Cardiac septum (tissue), 1 donor: ENCODE measurements at regions not wholly inside any gene's neighbourhood (a gene's known extent, or its start where the extent isn't known, plus 50 kb on each side); places are given as distances from the start of the nearest gene placed in this dataset.
"Not testable (repeated sequence)": the region's sequence is repeated elsewhere in the genome, so short reads cannot be mapped to it uniquely, and the experiment has no call there.

Experiments
- DNase-seq: peaks from one replicate; pipeline ENCODE4 v3.0.0-alpha.2; 2020; ENCODE audit warnings: low spot score
- intact Hi-C: fragments of 100-400 bp; cut with DNase I; formaldehyde crosslinking; loops from one replicate; pipeline ENCODE4 v1.14.0; 2022
- donor health status: DM: no; HTN: no; CAD: no.

DNA sequence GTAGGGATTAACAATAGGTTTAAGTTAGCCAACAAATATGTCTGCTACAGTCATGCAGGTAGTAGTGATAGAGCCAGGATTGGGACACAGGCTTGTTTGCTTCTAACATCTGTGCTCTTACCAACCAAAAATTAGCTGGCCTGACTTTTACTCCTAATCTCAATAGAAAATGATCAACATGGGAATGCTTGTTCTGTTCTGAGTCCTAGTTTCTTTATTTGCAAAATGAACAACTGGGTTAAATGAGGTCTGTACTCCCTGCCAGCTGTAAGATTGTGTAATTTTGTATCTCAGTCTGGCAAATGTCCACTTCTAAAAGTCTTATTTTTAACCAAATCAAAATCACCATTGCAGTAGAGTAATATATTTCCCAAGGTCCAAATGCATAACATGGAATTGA is 216.8 kb downstream of the NMUR2 start:
- intact Hi-C loops = no loop called here
- no peak for DNase-seq

DNA sequence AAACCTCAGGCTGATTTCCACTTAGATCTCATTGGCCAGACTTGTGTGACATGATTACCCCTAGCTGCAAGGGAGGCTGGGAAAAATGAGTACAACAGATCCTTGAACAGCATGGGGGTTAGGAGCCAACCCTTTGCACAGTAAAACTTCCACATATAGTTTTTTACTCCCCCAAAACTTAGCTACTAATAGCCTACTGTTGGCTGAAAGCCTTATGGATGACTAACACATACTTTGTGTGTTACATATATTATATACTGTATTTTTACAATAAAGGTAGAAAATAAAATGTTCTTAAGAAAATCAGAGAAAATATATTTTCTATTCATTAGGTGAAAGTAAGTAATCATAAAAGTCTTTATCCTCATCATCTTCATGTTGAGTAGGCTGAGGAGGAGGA is 217.4 kb downstream of the NMUR2 start:
- DNase-seq = no peak
- intact Hi-C loops = no loop called here

DNA sequence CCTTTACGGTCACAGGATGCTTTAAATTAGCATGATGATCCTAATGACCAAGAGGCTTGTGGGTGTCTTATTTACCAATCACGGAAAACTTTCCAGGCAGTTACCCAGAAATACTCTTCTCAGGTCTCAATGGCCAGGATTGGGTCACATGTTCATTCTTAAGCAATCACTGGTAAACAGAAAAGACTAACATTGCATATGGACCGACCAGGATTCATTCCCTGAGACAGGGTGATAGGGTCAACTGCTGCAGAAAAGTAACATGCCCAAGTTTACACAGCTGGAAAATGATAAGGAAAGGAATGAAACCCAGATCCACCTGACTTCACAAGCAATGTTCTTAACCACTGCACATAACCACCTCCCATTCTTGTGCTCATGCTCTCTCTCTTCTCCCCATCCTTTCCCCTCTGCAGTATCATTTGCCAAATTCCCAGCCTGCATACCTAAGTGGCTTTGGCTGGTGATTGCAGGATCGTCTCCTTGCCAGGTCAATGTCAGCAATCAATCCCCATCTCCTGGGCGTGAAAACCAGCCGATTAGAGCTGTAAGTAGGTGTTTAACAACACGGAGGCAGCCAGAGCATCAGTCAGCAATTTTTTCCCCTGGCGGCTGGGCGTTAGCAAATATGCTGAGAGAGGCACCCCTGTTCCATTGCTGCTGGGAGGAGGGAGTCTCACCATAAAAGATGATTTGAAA is 219.4 kb downstream of the NMUR2 start:
- no peak for DNase-seq
- intact Hi-C loops = no loop called here

DNA sequence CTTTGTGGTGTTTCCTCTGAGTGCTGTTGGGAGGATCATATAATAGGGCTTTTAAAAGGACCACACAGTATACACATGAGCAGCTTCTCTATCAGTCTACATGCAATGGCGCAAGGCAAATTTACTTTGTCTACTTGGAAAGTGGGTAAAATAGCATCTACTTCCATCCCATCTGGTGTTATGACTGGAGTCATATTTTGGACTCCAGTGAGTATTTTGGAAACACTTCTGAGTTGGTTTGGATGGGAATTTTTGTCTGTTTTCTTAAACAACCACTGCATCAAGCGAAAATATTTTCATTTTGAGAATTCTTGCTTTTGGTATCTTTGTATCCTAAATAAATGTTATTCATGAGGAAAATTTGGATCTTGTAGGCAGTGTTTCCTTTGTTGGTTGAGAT is 220.8 kb downstream of the NMUR2 start:
- intact Hi-C loops = no loop called here
- no peak for DNase-seq

DNA sequence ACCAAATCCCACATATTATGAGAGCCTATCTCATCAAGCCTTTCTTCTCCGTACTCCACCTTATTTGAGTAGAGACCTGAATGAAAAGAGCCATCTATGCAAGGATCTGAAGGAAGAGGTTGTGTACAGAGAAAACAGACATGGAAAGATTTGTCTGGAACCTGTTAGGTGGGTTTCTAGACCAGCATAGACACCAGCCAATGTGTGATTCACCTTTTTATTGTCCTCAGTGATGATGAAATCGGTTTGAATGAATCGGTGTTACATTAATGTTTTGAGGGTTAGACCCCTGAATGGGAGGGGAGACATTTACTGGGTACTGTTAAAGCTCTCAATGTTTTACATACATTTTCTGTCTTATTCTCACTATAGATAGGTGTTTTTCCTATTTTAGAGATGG is 223.6 kb downstream of the NMUR2 start:
- intact Hi-C loops = no loop called here
- no peak for DNase-seq

DNA sequence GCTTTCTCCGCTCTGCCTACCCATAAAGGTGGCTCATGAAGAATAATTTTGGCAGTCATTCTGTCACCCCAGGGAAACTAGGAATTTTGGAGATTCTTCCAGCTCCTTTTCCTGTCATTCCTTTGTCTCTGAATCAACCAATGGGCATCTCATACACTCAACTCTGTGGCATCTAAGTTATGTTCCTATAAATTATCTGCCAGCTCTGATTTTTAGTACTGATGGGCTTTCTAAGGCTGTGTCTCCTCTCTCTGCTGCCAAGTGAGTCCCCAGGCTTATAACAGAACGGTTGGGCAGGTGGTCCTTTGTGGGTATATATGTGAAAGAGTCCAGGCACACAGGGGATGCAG is 226.8 kb downstream of the NMUR2 start:
- DNase-seq = no peak
- intact Hi-C loops = no loop called here

DNA sequence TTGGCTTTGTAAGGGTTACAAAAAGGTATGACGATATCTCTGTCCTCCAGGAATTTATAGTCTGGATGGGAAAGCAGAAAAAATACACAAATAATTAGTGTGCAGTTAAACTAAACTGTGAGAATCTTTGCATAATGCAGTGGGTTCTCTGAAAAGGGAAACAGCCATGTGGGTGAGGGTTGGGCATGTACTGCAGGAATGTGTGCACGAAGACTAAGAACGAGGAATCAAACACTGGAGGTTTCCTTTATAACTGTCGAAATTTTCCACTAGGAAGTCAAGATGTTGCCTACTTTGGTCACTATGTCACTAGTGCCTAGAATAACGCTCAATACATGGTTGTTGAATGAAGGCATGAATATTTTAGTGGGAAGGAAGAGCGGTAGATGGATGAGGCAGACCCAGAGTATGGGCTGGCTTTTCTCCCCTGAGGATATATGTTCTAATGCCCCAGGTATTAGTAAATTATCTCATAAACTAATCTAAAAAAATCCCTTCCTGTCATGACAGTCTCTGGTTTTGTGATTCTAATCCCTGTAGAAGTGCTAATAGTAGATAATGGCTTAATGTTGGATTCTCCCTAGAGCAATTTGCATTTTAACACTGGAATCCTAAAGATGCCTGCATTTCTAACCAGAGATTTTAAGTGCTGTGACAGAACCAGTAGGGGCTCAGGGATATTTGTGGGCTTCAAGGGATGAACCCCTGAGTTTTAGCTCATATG is 227.3 kb downstream of the NMUR2 start:
- intact Hi-C loops = no loop called here
- DNase-seq = no peak

DNA sequence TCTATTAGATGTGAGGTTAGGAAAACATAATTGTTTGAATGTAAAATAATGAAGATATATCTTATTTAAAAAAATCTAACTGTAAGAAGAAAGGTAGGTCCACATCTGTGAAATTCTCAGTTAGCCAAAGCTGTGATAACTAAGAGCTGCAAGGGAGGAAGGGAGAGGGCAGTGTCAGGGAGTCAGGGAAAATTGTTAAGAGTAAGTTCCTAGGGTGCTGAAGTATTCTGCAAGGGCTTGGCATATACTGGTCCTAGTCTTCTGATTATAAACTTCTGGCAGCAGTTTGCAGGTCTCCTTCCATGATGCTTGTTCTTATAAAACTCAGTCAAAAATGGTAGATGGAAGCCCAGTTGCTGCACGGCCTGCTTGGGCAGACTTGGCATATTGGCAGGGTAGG is 233.2 kb downstream of the NMUR2 start:
- intact Hi-C loops = no loop called here
- DNase-seq = no peak

DNA sequence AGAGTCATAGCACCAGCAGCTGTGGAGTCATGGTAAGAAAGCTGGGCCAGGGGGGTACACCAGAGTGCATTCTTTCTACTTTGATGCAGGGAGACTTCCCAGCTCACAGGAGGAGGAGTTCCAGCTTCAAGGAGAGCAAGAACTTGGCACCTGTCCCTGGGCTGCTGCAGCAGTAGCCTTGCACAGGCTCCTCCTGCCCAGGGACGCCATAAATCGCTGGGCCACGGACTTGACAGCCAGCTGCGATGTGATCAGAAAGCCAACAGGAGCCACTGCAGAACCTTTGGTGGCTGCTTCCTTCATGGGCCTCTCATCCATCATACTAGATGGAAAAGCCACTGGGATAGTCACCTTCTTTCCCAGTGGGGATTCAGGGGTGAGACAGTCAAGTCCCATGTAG is 234.7 kb downstream of the NMUR2 start:
- intact Hi-C loops = no loop called here
- DNase-seq = no peak

DNA sequence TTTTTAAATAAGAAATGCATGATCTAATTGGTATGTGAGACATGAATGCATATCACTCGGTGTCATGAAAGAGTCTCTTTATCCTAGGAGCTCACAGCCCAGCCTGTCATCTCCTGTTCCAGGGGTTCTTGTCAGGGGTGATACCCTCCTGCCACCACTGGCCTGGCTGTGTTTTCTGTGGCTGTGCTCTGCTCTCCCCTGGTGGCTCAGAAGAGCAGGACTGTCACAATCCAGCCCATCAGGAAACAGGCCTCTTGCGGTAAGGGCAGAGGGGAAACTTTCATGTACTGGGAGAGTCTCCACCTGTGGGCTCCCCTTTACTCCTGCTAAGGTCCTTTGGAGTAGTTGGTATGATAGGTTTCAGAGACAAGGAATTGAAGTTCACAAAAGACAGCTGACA is 240.2 kb upstream of the GLRA1 start:
- no peak for DNase-seq
- intact Hi-C loops = no loop called here

DNA sequence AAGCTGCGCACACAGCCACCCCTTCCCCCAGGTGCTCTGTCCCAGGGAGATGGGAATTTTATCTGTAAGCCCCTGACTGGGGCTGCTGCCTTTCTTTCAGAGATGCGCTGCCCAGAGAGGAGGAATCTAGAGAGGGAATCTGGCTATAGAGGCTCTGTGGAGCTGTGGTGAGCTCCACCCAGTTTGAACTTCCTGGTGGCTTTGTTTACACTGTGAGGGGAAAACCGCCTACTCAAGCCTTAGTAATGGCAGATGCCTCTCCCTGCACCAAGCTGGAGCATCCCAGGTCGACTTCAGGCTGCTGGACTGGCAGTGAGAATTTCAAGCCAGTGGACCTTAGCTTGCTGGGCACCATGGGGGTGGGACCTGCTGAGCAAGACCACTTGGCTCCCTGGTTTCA is 235.2 kb upstream of the GLRA1 start:
- intact Hi-C loops, DNase-seq: not testable (repeated sequence)

DNA sequence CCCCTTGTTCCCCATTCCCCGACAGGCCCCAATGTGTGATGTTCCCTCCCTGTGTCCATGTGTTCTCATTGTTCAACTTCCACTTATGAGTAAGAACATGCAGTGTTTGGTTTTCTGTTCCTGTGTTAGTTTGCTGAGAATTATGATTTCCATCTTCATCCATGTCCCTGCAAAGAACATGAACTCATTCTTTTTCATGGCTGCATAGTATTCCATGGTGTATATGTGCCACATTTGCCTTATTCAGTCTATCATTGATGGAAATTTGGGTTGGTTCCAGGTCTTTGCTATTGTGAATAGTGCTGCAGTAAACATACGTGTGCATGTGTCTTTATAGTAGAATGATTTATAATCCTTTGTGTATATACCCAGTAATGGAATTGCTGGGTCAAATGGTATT is 229.8 kb upstream of the GLRA1 start:
- DNase-seq, intact Hi-C loops: not testable (repeated sequence)

DNA sequence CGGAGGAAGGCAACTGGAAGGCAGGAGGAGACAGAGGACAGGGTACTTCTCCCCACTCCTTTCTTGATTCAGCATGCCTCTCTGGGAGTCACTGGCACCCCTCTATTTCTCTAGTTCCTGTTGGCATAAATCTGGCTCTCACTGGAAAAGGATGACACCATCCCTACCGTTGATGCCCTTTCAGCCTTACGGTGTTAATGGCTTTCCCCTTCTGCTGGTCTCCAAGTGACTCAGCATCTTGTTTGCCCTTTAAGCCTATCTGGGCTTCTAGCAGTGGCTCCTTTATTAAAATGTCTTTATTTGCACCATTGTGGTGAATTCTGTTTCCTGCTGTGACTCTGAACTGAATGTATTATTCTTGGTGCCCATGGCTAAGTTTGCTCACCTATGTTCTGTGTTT is 227.3 kb upstream of the GLRA1 start:
- no peak for DNase-seq
- intact Hi-C loops = no loop called here

DNA sequence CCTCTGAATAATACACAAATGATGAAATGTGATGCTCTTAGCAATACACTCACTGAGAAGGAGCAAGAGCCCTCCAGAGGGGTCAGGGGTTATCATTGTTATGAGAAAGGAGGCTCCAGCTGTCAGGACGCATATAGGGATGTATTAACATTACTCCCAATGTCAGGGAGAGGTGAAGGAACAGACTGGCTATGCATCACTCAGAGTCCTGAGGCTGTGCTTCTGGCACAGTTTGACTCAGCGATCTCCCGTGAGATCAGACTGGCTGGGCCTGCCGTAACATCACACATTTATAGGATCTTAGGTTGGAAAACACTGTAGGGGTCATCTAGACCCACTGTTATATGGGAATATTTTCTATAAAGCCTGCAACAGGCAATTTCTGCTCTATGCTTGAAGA is 226.5 kb upstream of the GLRA1 start:
- no peak for DNase-seq
- intact Hi-C loops = no loop called here

DNA sequence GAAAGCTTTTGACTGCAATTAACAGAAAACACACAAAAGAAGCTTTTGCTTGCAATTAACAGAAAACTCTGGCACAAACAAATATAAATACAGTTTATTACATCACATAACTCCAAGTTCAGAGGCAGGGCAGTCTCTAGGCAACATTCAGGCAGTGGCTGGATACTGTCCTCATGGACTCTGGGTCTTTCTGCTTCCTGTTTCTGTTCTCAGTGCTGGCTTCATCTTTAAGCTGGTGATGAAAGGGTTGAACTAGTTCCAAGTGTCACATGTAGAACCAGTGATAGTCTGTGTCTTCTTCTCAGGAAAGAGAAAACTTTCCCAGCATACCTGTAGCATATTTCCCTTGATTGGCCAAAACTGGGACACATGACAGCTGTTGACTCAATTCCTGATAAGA is 222.6 kb upstream of the GLRA1 start:
- DNase-seq = no peak
- intact Hi-C loops = loop anchor here (10.0 kb wide), 1 partner anchor 358 kb away; no protein-coding TSS in a partner anchor

DNA sequence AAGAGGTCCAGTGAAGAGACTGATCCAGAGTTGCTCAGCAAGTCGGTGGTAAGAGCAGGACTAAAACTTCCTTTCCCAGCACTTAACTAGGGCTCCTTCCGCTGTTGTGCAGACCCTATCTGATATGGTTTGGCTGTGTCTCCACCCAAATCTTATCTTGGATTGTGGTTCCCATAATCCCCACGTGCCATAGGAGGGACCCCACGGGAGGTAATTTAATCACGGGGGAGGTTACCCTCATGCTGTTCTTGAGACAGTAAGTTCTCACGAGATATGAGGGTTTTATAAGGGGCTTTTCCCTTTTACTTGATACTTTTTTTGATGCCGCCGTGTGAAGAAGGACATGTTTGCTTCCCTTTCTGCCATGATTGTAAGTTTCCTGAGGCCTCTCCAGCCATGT is 221.9 kb upstream of the GLRA1 start:
- DNase-seq = no peak
- intact Hi-C loops = loop anchor here (10.0 kb wide), 1 partner anchor 358 kb away; no protein-coding TSS in a partner anchor

DNA sequence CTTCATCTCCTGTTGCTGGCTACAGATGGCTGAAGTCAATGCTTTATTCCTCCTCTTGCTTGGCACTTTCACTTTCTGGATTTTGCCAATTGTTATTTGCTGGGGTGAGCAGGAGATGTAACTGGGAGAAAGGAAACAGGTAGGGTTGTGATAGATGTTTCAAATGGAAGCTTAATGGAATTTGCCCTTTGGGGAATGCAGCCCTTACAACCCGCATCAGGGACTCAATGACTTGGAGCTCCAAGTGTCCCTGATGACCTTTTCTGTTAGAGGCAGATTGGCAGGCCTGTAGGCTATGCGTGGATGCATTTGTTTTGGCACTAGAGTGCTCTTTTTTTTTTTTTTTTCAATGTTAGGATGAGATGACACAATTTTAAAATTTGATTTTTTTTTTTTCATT is 219.9 kb upstream of the GLRA1 start:
- no peak for DNase-seq
- intact Hi-C loops = loop anchor here (5.0 to 10.0 kb wide), 2 partner anchors 128 to 360 kb away; no protein-coding TSS in a partner anchor

DNA sequence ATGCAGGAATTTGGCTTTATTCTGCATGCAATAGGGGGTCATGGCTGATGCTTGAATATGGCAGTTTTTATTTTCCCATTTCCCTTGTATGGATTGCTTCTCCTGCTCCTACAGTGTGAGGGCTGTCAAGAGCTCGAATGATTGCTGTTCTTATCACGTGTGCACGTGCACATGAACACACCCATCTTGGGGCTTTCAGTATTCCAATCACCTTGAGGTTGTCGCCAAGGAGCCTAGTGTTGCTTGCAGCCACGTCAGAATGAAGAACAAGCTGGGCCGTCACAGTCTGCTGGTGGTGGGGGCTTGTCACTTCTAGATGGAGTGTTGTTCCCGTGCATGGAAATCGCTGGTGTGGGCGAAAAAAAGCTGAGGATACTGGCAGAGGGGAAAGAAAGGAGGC is 219.4 kb upstream of the GLRA1 start:
- intact Hi-C loops = loop anchor here (5.0 to 10.0 kb wide), 2 partner anchors 128 to 361 kb away; no protein-coding TSS in a partner anchor
- no peak for DNase-seq

DNA sequence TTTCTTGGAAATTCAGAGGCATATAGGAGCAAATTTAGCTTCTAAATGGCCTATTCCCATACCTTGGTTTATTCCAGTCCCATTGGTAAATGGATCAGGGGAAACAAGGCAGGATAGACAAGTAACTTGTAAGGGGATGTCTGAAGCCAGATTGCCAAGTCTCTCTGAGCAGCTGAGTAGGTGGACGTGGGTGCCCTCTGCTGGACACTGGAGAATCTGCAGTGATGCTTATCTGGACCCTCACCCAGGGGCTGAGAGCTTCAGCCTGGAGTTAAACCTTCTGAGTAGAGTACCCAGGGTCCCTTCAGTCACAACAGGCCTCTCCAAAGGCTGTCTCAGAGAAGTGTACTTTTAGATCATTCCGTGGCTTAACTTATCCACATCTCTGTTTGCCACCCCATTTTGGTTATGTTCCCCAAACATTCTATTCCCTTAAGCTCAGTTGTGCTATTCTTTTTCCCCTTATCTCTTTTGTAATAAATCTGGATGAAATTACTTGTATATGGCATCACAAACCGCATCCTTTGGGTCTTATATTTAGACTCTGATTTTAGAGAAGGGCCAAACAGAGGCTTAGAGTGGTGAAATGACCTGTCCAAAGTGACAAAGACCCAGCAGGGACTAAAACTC is 218.3 kb upstream of the GLRA1 start:
- DNase-seq = no peak
- intact Hi-C loops = loop anchor here (2.0 to 10.0 kb wide), 3 partner anchors 129 to 362 kb away; no protein-coding TSS in a partner anchor

DNA sequence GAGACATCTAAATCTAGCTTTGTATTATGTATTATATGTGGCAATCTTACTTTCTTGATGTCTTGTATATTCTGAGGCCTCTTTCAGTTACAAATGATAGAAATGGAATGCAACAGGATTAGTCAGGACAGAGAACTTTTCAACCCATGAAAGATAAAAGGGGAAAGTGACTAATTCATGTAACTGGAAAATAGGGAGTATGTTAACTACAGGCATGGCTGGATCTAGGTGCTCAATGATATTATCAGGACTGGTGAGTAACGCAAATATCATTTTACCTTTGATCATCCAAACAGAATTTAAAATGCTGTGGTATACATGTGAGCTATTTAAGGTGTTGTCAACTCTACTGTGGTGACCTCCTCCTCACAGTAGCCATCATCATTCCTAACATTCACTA is 215.7 kb upstream of the GLRA1 start:
- DNase-seq = no peak
- intact Hi-C loops = loop anchor here (5.0 to 10.0 kb wide), 2 partner anchors 132 to 364 kb away; no protein-coding TSS in a partner anchor

DNA sequence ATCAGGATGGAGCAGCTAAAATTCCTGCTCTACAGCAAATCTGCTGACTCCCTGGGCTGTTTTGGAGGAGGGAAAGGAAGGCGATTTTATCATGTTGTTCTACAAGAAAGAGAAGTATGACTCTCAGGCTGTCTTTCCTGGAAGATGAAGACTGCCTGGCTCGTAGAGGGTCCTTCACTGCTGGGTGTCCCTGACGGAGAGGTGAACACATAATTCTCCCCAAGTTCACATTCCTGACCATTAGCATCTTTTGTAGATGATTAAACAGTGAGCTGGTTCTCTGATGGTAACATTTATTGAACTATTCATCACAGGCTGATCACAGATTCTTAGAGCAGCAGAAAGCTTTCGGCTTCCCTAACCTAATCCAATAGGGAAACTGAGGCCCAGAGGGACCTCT is 212.4 kb upstream of the GLRA1 start:
- intact Hi-C loops = no loop called here
- no peak for DNase-seq
